ENCODE measurements at regions not wholly inside any gene's neighbourhood (a gene's known extent, or its start where the extent isn't known, plus 50 kb on each side); places are given as distances from the start of the nearest gene placed in this dataset.

DNA sequence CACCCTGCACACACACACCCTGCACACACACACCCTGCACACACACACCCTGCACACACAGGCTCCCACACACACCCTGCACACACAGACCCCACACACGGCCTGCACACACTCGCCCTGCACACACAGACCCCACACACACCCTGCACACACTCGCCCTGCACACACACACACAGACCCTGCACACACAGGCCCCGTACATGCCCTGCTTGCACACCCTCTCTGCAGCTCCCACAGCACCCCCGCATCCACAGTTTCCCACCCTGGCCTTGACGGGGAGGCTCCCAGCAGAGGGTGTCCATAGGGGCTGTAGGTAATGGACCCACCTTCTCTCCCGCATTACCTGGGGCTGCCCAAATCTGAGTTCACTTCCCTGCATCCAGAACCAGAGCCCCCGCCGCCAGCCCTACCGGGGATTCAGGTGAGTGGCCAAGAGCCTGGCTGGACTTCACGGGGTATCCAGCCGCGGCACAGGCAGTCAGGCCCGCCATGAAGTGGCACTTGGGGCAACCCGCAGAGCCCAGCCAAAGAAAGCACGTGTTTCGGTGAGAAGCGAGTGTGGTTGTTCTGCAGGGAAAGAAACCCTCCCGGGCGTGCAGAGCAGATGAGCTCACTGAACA is 88.6 kb upstream of the GPC1 start:
- Histone ChIP-seq H2AFZ (replicated peaks; ENCODE audit: low read length, poor library complexity) (no peak overlapping the region), H3K4ac (ENCODE audit: low read depth, low read length) (no peak overlapping the region), H3K14ac (replicated peaks; ENCODE audit: low read depth, low read length) (no peak overlapping the region), H2BK5ac (ENCODE audit: low read depth, low read length, poor library complexity, severe bottlenecking) (no peak overlapping the region), H3K9ac (ENCODE audit: low read depth, low read length) (no peak overlapping the region), H3K9me3 (ENCODE audit: control insufficient read depth, insufficient read depth, low read length) (peaks cover 15% of the 10 kb centered on the region), H3K18ac (ENCODE audit: low read depth, low read length) (no peak overlapping the region), H2BK15ac (ENCODE audit: low read depth, low read length) (no peak overlapping the region), H3K9me1 (ENCODE audit: insufficient read depth, low read length) (no peaks in the 10 kb centered on the region), H3K79me1 (ENCODE audit: low read depth in 1 of 2, low read length in 2 of 2) (no peaks in the 10 kb centered on the region), H4K20me1 (ENCODE audit: insufficient read depth, low read length) (no peaks in the 10 kb centered on the region), H3K4me3 (ENCODE audit: insufficient read depth, low read depth, low read length) (no peak overlapping the region), H3K27ac (ENCODE audit: insufficient read depth, low read length) (no peak overlapping the region), H3K4me2 (ENCODE audit: low read depth, low read length) (no peak overlapping the region), H3K27me3 (ENCODE audit: control insufficient read depth, insufficient read depth, low read length) (peaks cover 33% of the 10 kb centered on the region), H2AK9ac (replicated peaks; ENCODE audit: low read depth, low read length, poor library complexity) (no peak overlapping the region), H3K23ac (ENCODE audit: low read depth, low read length) (no peak overlapping the region), H3K56ac (ENCODE audit: extremely low read depth, insufficient read depth, low read length) (no peak overlapping the region), H4K91ac (ENCODE audit: insufficient read depth, low read depth, low read length) (no peak overlapping the region), H4K8ac (ENCODE audit: low read depth in 2 of 2, low read length in 2 of 2) (no peak overlapping the region), H3K36me3 (ENCODE audit: control insufficient read depth, insufficient read depth, low read length) (no peaks in the 10 kb centered on the region), H2AK5ac (ENCODE audit: low read depth, low read length) (no peak overlapping the region), H2BK120ac (ENCODE audit: low read depth, low read length) (no peak overlapping the region), H3K4me1 (ENCODE audit: control insufficient read depth, insufficient read depth, low read length) (no peaks in the 10 kb centered on the region; the same call in 1 of the 2 replicates), H4K5ac (ENCODE audit: low read depth, low read length) (no peak overlapping the region), H2BK20ac (ENCODE audit: low read depth, low read length) (no peak overlapping the region)
- intact Hi-C loops (cut with micrococcal nuclease) (no loop called here), in situ Hi-C loops (cut with MboI; ENCODE audit: low sequenced_read_pairs) (no loop called here), dilution Hi-C loops (cut with HindIII; ENCODE audit: low sequenced_read_pairs, unreplicated experiment) (no loop called here)
- TF ChIP-seq RCOR1 (IDR thresholded peaks at IDR 0.05; ENCODE audit: insufficient replicate concordance, low read length) = no peak
- no peak for TF ChIP-seq NFE2L2 (IDR thresholded peaks at IDR 0.05; ENCODE audit: low read depth, low read length)
- TF ChIP-seq FOS (IDR thresholded peaks at IDR 0.05; ENCODE audit: low read depth, low read length) = no peak
- TF ChIP-seq RAD21 (IDR thresholded peaks at IDR 0.05; ENCODE audit: low read length) = no peak
- TF ChIP-seq, protein P1, sequence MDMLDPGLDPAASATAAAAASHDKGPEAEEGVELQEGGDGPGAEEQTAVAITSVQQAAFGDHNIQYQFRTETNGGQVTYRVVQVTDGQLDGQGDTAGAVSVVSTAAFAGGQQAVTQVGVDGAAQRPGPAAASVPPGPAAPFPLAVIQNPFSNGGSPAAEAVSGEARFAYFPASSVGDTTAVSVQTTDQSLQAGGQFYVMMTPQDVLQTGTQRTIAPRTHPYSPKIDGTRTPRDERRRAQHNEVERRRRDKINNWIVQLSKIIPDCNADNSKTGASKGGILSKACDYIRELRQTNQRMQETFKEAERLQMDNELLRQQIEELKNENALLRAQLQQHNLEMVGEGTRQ (IDR thresholded peaks at IDR 0.05; ENCODE audit: low read depth, low read length) = no peak
- TF ChIP-seq SMC3 (IDR thresholded peaks at IDR 0.05; ENCODE audit: low read depth, low read length) = no peak
- CTCF ChIA-PET = no interaction called here
- DNase-seq = no peak
- whole genome bisulfite sequencing, 2 experiments (ENCODE audit: extremely low coverage in 2 of 2, insufficient read length in 1 of 2) = 87% methylated on average over 8 of the region's 20 CpGs; no CpG with 5 or more reads in 1 of the 2 experiments
- BruUV-seq (replicated peaks) = no TSS peak
- no peak for ATAC-seq (ENCODE audit: low read depth)
- POLR2A ChIA-PET (ENCODE audit: unreplicated experiment) = no interaction called here

Data from IMR-90 (cell line).